Ecto neural progenitor cell (in vitro differentiated cells): ENCODE measurements at regions not wholly inside any gene's neighbourhood (a gene's known extent, or its start where the extent isn't known, plus 50 kb on each side); places are given as distances from the start of the nearest gene placed in this dataset.

Experiments used
- DNase-seq: peaks from one replicate; pipeline ENCODE4 v3.0.0-alpha.2; 2018; ENCODE audit warnings: low spot score

DNA sequence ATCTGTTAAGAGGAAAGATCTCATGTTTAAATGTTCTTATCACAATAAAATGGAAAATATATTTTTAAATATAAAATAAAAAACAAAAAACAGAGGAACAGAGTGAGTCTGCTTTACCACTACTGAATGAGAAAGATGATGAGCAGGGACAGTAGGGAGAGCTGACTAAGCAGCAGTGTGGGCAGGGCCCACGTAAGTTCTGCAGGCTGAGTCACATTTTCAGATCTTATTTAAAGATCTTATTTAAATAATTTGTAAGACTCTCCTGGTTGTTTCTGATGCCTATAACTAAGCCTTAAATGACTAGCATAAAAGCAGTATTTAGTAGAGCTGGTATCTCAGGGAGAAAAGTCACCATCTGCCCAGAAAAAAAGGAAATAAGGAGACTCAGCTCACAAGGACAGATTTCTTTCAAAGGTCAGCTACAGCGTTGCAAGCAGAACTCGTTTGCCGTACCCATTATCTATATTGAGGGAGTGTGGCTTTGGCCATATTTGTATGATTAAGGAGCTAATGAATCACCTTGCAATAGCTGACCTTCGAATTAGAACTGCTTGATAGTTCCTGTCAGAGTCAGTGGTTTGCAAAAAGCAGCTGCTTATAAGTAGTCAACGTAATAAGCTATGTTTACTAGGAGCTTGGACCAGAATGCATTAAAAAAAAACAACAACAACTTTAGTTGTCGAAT, 322.1 kb upstream of the CHAC2 start:
- no peak for DNase-seq

DNA sequence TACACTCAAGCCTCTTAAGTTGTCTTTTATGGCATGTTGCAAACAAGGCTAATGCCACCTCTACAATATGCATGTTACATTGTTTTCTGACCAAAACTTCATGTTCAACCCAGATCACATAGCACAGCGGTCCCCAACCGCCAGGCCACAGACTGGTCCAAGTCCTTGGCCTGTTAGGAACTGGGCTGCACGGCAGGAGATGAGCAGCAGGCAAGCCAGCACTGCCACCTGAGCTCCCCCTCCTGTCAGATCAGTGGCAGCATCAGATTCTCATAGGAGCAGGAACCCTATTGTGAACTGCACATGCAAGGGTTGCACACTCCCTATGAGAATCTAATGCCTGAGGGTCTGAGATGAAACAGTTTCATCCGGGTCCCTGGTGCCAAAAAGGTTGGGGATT, 324.8 kb upstream of the CHAC2 start:
- no peak for DNase-seq

DNA sequence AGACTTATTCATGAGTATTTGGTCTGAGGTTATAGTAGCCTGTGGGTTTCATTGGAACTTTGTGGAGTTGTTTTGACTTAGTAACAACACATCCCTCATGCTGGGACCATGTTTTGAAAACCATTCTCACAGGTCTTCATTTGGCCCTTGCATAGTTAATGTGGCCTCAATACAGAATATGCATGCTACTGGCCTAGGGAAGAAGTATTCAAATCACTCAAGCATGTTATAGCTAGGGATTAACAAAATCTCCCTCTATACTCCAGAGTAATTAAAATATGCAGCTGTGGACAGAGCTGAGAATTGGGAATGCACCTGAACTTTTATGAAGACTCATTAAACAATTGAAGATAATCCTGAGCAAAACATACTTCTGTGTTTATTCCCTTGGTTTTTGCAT, 325.5 kb upstream of the CHAC2 start:
- DNase-seq: no peak

DNA sequence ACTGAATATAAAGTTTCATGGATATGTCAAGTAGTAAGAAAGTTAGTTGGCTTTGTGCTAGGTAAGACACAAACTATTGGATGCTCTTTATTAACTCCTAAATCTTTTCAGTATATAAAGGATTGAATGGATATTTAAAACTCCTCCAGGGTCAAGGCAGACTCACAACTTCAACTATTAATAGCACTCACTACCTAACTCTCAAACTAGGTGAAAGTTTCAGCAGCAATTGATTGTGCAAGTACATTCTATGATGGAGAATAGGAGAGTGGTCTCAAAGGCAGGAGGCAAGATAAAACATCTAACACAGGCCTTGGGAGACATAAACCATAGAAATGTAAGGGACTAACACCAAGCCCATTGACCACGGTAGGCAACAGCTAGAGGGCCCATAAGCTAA, 328.9 kb upstream of the CHAC2 start:
- DNase-seq: no peak

DNA sequence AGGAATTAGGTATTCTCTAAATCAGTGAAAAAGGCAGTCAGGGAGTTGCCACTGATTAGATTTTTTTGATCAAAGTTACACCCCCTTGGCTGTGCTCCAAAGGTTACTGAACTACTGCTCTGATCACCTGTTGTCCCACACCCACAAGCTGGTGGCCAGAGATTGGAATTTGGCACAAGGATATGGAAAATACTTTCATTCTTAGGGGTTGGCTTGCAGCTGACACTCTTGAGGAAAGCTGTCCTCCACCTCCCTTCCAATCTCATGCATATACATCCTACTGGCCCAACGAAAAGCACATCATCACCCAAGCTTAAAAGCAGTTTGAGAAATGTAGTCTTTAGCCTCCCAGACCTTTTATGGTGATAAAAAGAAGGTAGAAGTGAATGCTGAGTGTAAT, 329.5 kb upstream of the CHAC2 start:
- no peak for DNase-seq

DNA sequence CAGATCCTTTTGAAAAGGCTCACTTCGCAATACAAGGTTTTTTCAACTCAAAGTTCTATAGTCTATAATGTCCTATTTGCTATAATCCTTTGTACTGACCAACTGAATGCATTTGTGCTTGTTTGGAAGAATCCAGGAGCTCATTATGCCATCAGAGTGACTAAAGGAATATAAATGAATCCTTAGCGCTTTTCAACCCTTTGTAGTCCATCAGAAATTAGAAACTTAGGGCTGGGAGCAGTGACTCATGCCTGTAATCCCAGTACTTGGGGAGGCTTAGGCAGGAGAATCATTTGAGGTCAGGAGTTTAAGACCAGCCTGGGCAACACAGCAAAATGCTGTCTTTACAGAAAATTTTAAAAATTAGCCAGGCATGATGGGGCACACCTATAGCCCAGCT, 330.2 kb upstream of the CHAC2 start:
- DNase-seq: no peak

DNA sequence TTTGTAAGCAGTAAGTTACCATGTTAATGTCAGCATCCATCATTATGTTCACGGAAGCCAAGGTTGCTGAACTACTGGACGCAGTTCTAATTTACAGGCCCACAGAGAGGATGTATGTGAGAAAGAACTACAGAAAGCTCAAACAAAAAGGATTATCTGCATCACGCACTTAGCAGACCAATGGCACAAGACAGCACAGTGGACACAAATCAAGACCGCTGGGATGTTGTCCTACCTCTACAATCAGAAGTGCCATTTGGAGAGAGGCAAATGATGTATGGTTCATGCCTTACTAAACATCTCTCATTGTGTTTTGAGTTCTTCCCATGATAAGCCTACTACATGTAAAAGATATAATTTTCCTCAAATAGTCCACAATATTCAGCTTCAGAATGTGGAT, 330.7 kb upstream of the CHAC2 start:
- DNase-seq: no peak

DNA sequence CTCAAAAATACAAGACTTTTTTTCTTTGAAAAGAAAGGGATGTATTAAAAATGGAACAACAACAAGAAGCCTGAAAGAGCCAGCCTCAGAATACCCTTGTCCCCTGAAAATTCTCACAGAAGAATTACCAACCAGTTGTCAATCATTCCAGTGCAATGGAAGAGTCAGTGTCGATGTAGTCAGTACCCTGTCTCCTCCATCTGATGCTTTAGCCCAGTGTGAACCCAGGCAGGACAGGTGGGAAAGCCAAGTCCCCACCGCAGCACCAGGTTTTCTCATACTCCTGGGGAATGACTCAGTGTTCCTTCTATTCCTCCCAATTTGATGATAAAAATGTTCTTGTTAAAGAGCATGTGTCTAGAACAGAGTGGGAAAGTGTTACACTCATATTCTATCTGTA, 332.0 kb upstream of the CHAC2 start:
- DNase-seq: no peak

DNA sequence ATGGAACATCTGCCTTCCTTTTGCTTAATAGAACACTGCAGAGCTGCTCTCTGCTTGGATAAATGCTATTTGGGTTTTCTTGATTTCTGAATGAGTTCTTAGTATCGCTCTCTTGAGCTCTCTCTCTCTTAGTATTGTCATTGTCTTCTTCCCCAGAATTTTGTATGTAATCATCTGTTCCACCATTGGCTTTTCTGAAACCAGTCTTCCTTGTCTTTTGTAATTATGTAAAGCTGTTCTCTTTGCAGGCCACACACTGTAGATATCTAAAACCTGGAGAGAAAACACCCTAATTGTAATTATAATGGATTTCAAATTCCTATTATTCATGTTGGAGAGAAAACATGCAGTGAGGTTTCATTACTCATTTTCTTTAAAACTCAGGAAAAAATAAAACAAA, 333.1 kb upstream of the CHAC2 start:
- no peak for DNase-seq

DNA sequence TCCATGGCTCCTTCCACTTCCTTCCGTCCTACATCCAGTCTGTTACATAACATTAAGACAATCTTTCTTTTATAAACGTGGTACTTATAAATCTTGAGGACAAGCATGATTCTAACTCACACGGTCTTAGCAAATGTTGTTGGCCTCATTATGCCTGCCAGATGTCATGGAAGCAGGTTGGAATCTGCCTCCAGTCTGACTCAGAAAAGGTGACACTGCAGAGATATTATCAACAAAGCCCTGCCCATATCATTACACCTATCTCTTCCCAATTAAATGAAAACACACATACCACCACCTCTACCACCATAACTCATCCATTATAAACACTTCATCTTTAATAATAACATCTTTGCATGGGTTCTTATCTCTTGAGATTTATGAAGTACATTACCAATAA, 334.7 kb upstream of the CHAC2 start:
- no peak for DNase-seq

DNA sequence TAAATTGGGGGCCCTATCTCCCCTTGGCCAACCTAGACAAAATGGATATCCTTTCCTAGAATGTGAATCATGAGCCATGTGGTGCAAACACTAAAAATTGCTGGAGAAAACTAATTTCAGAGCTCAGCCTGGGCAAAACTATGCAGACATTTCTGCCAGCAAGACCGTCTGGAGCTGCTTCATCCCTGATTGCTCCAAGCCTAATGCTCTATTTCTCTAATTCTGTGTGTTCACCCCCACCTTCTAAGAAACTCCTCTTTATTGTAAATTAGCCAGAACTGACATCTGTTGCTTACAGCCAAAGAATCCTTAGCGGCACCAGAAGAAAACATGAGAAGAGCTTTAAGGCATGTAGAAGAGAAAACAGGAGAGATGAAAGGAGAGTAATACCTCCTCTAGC, 337.7 kb upstream of the CHAC2 start:
- no peak for DNase-seq

DNA sequence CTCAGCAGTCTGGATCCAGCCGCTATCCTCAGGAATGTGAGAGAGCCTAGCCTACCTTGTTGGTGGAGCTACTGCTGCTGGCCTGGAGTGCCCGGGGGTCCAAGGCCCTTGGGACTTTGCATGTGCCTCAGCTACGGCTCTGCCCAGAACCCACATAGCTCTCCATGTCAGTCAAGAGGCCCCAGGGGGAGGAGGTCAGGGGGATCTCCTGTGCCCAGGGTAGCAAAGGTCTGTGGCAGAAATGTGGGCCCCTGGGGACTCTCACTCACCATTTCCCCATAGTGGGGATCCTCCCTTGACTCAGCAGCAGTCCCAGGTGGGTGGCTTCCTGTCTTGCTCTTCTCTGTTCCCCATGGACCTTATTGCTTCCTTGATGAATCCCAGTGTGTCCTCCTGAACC, 342.7 kb upstream of the CHAC2 start:
- no peak for DNase-seq

DNA sequence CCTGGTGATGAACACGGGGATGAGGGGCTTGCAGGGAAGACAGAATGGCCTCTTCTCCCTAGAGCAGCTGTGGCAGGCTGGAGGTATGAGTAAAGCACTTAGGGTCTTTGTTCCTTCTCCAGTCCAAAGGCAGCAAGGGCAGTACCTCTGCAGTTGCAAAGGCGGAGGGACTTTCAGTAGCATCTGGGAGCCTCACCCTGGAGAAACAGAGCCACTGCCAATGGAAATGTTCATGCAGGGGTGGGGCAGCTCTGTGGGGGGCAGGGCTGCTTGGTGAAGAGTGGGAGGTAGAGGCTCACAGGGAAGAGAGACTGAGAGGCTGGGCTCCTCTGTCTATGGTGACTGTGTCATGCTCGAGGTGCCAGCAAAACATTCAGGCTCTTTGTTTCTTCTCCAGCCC, 344.1 kb upstream of the CHAC2 start:
- DNase-seq: no peak

DNA sequence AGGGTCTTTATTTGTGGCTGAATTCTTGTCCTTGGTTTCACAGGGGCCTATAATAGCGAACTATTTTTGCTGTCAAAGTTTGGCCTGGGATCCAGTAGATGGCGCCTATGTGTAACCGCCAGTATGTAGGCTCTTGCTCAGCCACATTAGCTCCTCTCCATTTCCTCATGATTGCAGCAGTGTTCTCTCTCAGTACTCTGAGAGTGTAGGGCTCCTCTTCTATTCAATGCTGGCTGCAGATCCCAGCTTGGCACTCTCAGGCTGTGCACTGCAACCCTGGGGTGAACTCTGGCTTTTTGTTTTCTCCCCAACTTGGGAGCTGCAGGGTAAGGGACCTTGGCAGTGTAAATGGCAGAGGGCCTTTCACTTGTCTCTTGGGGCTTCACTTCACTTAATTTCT, 344.6 kb upstream of the CHAC2 start:
- DNase-seq: no peak

DNA sequence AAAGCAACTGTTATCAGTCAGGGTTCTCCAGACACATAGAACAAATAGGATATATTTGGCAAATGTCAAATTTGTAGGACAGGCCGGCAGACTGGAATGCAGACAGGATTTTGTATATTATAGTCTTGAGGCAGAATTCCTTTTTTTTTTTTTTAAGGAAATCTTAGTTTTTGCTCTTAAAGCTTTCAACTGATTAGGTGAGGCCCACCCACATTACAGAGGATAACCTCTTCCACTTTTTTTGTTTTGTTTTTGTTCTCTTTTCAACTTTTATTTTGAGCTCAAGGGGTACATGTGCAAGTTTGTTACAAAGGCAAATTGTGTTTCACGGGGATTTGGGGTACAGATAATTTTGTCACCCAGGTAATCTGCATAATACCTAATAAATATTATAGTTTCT, 350.2 kb upstream of the CHAC2 start:
- no peak for DNase-seq

DNA sequence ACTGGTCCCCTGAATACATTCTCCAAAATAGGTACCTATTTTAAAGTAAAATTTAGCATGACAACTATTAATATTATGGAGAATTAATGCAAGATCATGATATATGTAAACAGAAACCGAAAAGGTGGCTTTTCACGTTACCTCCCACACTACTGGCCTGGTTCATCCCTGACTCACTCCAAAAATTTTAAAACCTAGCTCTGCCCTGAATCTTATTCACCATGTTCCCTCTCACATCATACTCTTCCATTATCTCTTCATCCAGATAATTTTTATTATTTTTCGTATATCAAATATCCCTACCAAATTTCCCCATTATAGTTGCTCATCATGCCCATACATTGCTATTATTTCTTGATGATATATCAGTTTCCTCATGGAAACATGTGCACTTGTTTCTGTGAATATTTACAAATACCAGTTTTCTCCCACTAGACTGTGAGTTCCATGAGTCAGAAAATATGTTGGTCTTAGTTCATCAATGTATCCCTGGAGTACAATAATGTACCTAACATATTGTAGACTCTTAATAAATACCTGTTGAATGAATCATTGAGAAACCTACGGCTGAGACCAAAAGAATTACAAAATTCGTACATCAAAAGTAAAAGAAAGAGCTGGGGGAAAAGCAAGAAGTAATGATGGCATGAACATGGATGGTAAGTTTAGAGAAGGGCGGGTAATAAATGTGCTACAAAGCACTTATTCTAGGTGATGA, 360.1 kb upstream of the CHAC2 start:
- DNase-seq: no peak

DNA sequence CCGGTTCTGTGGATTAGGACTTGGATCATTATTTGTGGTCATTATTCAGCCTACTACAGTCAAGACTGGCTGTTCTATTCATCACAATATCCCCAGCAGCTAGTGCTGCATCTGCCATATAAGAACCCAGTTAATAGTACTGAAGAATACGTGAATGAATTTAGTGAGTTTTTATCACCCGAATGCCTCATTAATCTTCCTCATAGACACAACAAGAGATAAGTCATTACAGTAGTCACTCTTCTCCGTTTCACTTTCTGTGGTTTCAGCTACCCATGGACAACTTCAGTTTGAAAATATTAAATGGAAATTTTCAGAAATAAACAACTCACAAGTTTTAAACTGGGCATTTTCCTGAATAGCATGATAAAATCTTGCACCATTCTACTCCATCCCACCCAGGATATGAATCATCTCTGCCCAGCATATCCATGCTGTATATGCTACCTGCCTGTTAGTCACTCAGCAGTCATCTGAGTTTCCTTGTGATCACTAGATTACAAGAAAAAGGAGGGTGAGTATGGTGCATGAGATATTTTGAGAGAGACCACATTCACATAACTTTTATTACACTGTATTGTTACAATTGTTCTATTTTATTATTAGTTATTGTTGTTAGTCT, 363.7 kb upstream of the CHAC2 start:
- no peak for DNase-seq

DNA sequence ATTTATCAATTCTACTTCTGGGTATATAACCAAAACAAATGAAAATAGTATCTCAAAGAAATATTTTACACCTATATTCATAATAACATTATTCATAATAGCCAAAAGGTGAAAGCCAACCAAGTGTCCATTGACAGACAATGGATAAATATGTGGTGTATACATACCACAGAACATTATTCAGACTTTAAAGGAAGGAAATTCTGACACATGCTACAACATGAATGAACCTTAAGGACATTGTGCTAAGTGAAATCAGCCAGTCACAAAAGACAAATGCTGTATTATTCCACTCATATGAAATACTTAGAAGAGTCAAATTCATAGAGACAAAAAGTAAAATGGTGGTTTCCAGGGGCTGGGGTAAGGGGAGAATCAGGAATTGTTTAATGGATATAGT, 370.5 kb upstream of the CHAC2 start:
- DNase-seq: no peak

DNA sequence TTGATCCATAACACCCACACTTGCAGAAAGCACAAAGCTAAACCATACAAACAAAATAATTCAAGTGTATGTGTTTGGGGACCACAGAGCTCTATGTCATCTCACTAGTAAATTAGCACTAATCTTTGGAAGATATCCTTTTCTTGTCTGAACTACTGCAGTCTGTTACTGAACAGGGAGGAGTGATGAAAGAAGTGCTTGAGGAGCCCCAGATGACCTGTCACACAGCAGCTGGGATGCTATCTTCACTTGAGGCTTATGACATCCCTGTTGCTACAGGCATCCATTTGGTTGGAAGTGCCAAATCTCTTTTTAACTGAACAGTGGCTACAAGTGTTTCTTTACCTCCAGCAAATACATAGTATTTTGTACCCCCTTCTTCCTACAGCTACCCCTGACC, 386.3 kb upstream of the CHAC2 start:
- no peak for DNase-seq

DNA sequence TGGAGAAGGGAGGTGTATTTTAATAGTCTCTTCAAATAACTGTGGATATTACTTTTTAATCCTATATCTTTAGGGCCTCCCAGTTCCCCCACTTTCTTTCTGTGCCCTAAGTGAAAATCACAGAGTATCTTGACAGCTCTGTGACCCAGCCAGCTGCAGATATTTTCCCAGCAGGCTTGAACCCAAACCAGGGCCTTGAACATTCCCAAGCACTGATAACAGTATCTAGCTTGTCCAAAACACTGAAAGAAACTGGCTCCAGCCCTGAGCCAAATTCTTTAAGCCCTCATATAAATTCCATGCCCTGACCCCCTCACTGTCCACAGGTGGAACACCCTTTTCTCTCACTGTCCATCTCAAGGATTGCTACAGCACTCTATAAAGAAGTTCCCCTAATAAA, 388.1 kb upstream of the CHAC2 start:
- DNase-seq: no peak

DNA sequence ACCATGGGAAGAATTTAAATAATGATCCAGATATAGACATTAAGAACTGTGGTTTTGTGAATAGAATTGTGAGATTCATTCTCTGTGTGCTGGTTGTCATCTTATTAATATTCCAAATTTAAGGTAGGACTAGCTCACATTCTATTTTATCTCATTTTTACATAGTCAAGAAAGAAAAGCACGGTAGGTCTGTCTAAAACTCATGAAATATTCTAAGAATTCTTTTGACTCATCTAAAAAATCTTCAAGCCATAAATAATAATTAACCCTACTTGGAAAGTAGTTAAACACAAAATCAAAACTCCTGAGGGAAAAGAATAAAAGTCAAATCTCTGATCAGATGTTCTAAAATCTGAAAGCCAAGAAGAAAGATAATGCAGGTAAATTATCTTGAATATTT, 388.8 kb upstream of the CHAC2 start:
- no peak for DNase-seq

DNA sequence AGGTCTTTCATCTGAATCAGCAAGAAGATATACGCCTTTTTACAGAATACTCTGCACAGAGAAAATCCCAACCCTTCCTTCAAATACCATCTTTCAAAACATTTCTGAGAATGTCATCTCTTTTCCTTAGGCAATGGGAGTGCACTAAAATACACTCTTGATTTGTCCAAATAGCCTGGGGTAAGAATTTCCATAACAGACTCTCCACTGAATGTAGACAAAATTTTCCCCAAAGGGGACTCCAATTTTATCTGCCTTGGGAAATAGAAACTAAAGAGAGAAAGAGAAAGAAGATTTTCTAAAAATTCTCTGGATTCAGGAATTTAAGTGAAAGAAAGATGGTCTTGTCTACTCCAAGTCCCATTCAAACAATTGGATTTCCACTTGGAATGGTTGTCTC, 394.5 kb upstream of the CHAC2 start:
- DNase-seq: no peak

DNA sequence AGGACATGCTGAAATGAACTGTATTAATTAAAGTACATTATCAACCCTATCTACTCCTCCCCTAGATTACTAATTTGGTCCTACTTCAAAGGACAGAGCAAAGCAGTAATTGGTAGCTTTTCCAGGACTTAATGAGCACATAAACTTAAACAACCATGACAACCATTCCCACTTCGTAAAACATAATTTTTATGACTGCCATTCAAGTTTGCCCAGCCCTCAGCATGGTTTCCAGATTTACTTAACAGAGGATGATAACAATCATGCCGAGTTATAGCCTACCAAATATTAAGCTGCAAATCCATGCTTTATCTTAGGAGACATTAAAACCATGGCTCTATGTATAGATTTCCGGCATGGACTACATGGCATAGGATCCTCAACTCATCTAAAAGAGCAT, 401.1 kb upstream of the CHAC2 start:
- no peak for DNase-seq

DNA sequence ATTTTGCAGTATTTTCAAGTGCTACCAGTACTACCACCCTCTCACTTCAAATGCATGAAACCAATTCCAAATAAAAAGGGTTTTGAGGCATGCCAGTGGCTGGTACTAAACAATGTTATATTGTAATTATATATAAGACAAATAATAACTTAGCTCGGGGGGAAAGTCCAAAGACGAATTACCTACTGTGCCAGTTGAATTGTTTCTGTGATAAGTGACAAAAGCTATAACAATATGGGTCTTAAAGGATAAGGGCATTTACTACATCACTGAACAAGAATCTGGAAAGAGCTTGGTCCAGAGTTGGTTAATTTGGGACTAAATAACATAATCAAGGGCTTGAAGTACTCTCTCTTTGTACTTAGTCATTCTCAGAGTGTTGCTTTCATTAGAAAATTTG, 404.7 kb upstream of the CHAC2 start:
- DNase-seq: no peak
